ENCODE measurements at regions not wholly inside any gene's neighbourhood (a gene's known extent, or its start where the extent isn't known, plus 50 kb on each side); places are given as distances from the start of the nearest gene placed in this dataset.
"Not testable (repeated sequence)": the region's sequence is repeated elsewhere in the genome, so short reads cannot be mapped to it uniquely, and the experiment has no call there.

DNA sequence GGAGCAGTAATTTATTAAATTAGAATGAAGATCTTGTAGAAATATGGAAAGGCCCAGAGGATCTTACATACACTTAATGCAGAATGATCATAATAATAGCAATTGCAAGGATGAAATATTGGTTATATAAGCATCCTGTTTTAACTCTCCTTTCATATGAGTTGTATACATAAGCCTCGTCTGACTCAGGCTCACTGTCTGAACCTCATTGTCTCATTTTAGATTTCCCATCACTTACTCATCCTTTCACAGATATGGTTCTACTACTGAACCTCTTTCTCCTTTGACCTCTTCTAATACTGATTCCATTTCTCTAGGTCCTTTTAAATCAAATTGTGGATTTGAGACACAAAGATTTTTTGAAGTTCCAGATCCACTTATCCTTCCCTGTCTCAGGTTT, 277.3 kb upstream of the TRPC5 start:
- FAIRE-seq (no peak), DNase-seq (ENCODE audit: insufficient read length) (no peak)
- TF ChIP-seq POLR2A (IDR thresholded peaks at IDR 0.05; ENCODE audit: low read depth, low read length): no peak
- TF ChIP-seq POLR2AphosphoS5 (IDR thresholded peaks at IDR 0.05; ENCODE audit: low read depth, low read length): no peak
- no peak for TF ChIP-seq TAF1 (IDR thresholded peaks at IDR 0.05; ENCODE audit: borderline replicate concordance, low read depth, low read length)

DNA sequence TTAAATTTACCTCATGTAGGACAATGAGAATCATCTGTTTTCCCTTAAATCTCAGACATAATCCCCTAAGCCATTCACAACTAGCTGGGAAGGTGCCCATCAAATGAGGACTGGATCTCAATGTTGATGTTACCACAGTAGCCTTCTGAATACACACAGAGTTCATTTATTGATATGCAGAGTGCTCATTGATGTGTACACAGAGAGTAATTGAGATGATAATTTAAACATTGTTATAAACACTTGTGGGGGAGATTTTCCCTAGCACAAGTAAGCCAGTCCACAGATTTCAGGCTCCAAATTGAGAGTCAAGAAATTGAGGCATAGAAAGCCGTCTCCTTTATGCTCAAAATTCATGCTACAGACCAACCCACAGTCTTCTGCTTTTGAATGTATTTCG, 273.4 kb upstream of the TRPC5 start:
- no peak for DNase-seq (ENCODE audit: insufficient read length)
- FAIRE-seq: no peak
- TF ChIP-seq TAF1 (IDR thresholded peaks at IDR 0.05; ENCODE audit: borderline replicate concordance, low read depth, low read length) (no peak), POLR2A (IDR thresholded peaks at IDR 0.05; ENCODE audit: low read depth, low read length) (no peak), POLR2AphosphoS5 (IDR thresholded peaks at IDR 0.05; ENCODE audit: low read depth, low read length) (no peak)

DNA sequence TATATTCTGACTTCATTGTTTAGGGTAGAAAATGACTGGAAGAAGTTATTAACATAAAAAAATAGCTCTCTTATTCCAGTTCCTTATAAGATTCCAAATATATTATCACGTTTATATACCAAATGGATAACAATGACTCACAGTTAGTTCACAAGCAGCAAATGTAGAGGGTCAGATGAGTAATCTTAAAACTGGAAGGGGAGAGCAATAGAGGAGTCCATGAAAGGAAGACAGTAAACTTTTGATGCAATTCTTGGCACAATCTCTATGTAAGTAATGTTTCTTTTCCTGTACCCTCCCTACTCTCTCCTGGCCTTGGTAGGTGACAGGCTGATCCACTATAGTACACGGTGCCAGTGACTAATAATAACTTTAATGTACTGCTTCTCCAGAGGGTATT, 259.0 kb upstream of the TRPC5 start:
- TF ChIP-seq TAF1 (IDR thresholded peaks at IDR 0.05; ENCODE audit: borderline replicate concordance, low read depth, low read length) (no peak), POLR2A (IDR thresholded peaks at IDR 0.05; ENCODE audit: low read depth, low read length) (no peak), POLR2AphosphoS5 (IDR thresholded peaks at IDR 0.05; ENCODE audit: low read depth, low read length) (no peak)

DNA sequence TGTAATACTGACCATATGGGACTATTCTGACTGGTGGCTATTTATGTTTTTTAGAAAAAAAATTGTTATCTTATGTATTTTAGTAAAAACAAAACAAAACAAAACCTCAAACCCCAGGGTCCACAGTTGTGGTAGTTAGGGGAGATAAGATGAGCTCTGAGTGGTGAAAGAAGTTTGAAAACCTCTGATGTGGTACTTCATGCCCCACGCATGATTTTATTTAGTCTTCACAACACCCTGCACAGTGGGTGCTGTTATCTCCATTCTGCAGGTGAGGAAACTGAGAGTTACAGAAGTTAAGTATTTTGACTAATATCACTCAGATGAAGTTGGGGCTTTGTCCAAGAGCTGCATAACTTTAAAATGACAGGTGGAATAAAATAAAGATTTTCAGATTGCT, 230.6 kb upstream of the TRPC5 start:
- TF ChIP-seq POLR2AphosphoS5 (IDR thresholded peaks at IDR 0.05; ENCODE audit: low read depth, low read length) (no peak), POLR2A (IDR thresholded peaks at IDR 0.05; ENCODE audit: low read depth, low read length) (no peak), TAF1 (IDR thresholded peaks at IDR 0.05; ENCODE audit: borderline replicate concordance, low read depth, low read length) (no peak)
- DNase-seq (ENCODE audit: insufficient read length) (no peak), FAIRE-seq (no peak)

More for the DNA sequence above, 259.0 kb upstream of the TRPC5 start:
- FAIRE-seq (no peak), DNase-seq (ENCODE audit: insufficient read length) (no peak)

DNA sequence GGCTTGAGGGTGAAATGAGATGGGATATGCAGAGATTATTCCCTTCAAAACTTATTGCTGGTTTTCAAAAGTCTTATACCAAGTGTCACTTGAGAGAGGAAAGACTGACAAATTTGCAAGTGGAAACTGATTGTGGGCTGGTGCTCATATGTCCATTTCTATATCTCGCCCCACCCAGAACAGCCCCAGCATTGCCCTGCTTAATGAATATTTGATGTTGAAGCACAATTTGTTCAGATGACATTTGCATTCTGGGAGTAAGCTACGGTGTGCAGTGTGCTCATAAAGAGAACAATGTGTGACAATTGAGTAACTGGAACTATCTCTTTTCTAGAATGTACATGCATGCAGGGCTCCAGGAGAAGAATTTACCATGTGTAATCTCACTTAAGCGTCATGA, 223.5 kb upstream of the TRPC5 start:
- TF ChIP-seq POLR2A (IDR thresholded peaks at IDR 0.05; ENCODE audit: low read depth, low read length) (no peak), POLR2AphosphoS5 (IDR thresholded peaks at IDR 0.05; ENCODE audit: low read depth, low read length) (no peak), TAF1 (IDR thresholded peaks at IDR 0.05; ENCODE audit: borderline replicate concordance, low read depth, low read length) (no peak)
- DNase-seq (ENCODE audit: insufficient read length) (no peak), FAIRE-seq (no peak)

GRCh38 chrX:112279940-112280339, 197.4 kb upstream of the TRPC5 start:
- FAIRE-seq (no peak), DNase-seq (ENCODE audit: insufficient read length) (no peak)
- TF ChIP-seq TAF1 (IDR thresholded peaks at IDR 0.05; ENCODE audit: borderline replicate concordance, low read depth, low read length) (no peak), POLR2AphosphoS5 (IDR thresholded peaks at IDR 0.05; ENCODE audit: low read depth, low read length) (no peak), POLR2A (IDR thresholded peaks at IDR 0.05; ENCODE audit: low read depth, low read length) (no peak)

GRCh38 chrX:112270991-112271390, 188.4 kb upstream of the TRPC5 start:
- peak; percentile 17 for FAIRE-seq
- no peak for TF ChIP-seq POLR2AphosphoS5 (IDR thresholded peaks at IDR 0.05; ENCODE audit: low read depth, low read length)
- no peak for TF ChIP-seq TAF1 (IDR thresholded peaks at IDR 0.05; ENCODE audit: borderline replicate concordance, low read depth, low read length)
- no peak for TF ChIP-seq POLR2A (IDR thresholded peaks at IDR 0.05; ENCODE audit: low read depth, low read length)
- DNase-seq (ENCODE audit: insufficient read length): no peak

DNA sequence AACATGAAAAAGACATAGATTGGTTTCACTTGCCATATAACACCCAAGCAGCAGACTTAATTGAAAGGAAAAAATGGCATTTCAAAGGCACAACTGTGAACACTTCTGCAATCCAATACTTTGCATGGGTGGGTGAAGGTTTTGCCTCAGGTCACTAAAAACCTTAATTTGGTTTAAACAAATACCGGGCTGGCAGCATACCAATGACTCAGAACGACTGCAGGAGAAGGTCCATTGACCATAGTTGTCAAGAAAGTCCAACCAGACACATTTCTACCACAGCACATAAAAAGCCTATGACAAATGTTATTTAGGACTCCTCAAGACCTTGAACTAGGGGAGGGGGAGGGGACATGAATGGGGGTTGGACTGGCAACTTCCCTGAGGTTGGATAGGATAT, 183.6 kb upstream of the TRPC5 start:
- no peak for TF ChIP-seq TAF1 (IDR thresholded peaks at IDR 0.05; ENCODE audit: borderline replicate concordance, low read depth, low read length)
- no peak for FAIRE-seq
- no peak for DNase-seq (ENCODE audit: insufficient read length)

GRCh38 chrX:112259375-112259774, 176.8 kb upstream of the TRPC5 start:
- DNase-seq (ENCODE audit: insufficient read length): no peak
- no peak for TF ChIP-seq POLR2A (IDR thresholded peaks at IDR 0.05; ENCODE audit: low read depth, low read length)
- no peak for TF ChIP-seq TAF1 (IDR thresholded peaks at IDR 0.05; ENCODE audit: borderline replicate concordance, low read depth, low read length)
- TF ChIP-seq POLR2AphosphoS5 (IDR thresholded peaks at IDR 0.05; ENCODE audit: low read depth, low read length): no peak
- FAIRE-seq: no peak

DNA sequence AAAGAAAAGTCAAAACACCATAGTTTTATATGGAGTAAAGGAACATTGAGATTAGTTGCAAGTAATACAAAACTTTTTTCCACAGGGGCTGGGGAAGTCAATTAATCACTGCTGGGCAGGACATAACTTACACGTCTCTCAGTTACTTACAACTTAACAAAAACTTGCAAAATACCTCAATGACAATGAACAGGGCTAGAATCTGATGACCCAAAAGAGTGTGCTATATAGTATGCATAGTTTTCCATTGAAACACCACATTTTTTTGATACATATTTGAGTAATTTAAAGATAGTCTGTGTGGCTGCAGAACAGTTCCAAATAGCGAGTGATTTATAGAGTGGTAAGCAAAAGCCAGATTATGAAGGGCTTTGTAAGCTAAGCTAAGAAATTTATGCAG, 172.3 kb upstream of the TRPC5 start:
- DNase-seq (ENCODE audit: insufficient read length) (no peak), FAIRE-seq (no peak)
- TF ChIP-seq POLR2A (IDR thresholded peaks at IDR 0.05; ENCODE audit: low read depth, low read length) (no peak), TAF1 (IDR thresholded peaks at IDR 0.05; ENCODE audit: borderline replicate concordance, low read depth, low read length) (no peak), POLR2AphosphoS5 (IDR thresholded peaks at IDR 0.05; ENCODE audit: low read depth, low read length) (no peak)

GRCh38 chrX:112247714-112248113, 165.1 kb upstream of the TRPC5 start:
- DNase-seq (ENCODE audit: insufficient read length) (no peak), FAIRE-seq (no peak)

GRCh38 chrX:112235547-112235946, 153.0 kb upstream of the TRPC5 start:
- FAIRE-seq (no peak), DNase-seq (ENCODE audit: insufficient read length) (no peak)
- TF ChIP-seq POLR2A (IDR thresholded peaks at IDR 0.05; ENCODE audit: low read depth, low read length): no peak
- no peak for TF ChIP-seq POLR2AphosphoS5 (IDR thresholded peaks at IDR 0.05; ENCODE audit: low read depth, low read length)
- TF ChIP-seq TAF1 (IDR thresholded peaks at IDR 0.05; ENCODE audit: borderline replicate concordance, low read depth, low read length): no peak

More at GRCh38 chrX:112247714-112248113, 165.1 kb upstream of the TRPC5 start:
- TF ChIP-seq POLR2A (IDR thresholded peaks at IDR 0.05; ENCODE audit: low read depth, low read length) (no peak), POLR2AphosphoS5 (IDR thresholded peaks at IDR 0.05; ENCODE audit: low read depth, low read length) (no peak), TAF1 (IDR thresholded peaks at IDR 0.05; ENCODE audit: borderline replicate concordance, low read depth, low read length) (no peak)

DNA sequence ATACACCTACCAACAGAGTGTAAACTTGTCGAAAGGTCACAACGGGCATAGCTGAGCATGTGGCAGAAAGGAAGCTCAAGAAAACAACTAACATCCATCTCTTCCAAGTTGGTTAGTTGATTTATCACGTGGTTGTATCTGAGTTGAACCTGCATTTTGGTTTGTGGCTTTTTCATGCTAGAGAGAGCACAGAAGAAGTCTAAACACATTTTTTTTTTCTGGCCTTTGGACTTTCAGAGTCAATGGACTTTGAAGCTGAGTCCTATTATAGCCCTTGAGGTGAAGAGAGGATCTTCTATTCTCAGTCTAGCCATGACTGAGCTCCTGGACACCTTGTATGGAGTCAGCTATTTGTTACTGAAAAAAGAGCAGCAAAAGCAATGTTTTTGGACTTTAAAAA, 150.6 kb upstream of the TRPC5 start:
- TF ChIP-seq POLR2AphosphoS5 (IDR thresholded peaks at IDR 0.05; ENCODE audit: low read depth, low read length) (no peak), POLR2A (IDR thresholded peaks at IDR 0.05; ENCODE audit: low read depth, low read length) (no peak), TAF1 (IDR thresholded peaks at IDR 0.05; ENCODE audit: borderline replicate concordance, low read depth, low read length) (no peak)

DNA sequence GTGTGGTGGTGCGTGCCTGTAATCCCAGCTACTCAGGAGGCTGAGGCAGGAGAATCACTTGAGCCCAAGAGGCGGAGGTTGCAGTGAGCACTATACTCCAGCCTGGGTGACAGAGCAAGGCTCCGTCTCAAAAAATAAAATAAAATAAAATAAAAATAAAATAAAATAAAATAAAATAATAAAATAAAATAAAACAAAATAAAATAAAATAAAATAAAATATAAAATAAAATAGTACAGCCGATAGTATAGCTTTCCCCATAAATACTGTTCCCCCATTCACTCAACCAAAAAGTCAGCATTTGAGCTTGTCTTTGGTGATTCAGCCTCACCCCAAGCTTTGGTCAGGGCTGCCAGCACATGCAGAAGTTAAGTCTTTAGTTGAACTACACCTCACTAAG, 144.2 kb upstream of the TRPC5 start:
- not testable (repeated sequence) for FAIRE-seq; DNase-seq (ENCODE audit: insufficient read length)

More for the DNA sequence above, 150.6 kb upstream of the TRPC5 start:
- FAIRE-seq (no peak), DNase-seq (ENCODE audit: insufficient read length) (no peak)

All from GM12892 (cell line).